Calu3 (cell line): ENCODE measurements at regions not wholly inside any gene's neighbourhood (a gene's known extent, or its start where the extent isn't known, plus 50 kb on each side); places are given as distances from the start of the nearest gene placed in this dataset.

ENCODE experiments used
- BruUV-seq: library from RNA; stranded (reverse); fragments of 400-500 nt; replicated peaks from 2 replicates; lab custom pipeline; 2021; lab: Mats Ljungman, UMichigan
- CTCF ChIA-PET: fragments of 300-600 bp; sonication (Branson Sonifier 250); formaldehyde crosslinking; loops from one replicate; lab custom pipeline; 2022; ENCODE audit warnings: antibody characterized with exemption; lab: Charles Lee
- DNase-seq: peaks from one replicate; pipeline ENCODE4 v3.0.0; 2022
- H3K27ac Mint-ChIP-seq: one replicate; pipeline ENCODE4 v1.8.0; 2022; ENCODE audit warnings: mixed read lengths; ENCODE audit not compliant: unreplicated experiment
- H3K27me3 Mint-ChIP-seq: one replicate; pipeline ENCODE4 v1.8.0; 2022; ENCODE audit warnings: mixed read lengths; ENCODE audit not compliant: unreplicated experiment
- H3K36me3 Mint-ChIP-seq: one replicate; pipeline ENCODE4 v1.8.0; 2022; ENCODE audit warnings: mild to moderate bottlenecking, moderate library complexity, mixed read lengths; ENCODE audit not compliant: insufficient read depth, unreplicated experiment
- H3K4me1 Mint-ChIP-seq: one replicate; pipeline ENCODE4 v1.8.0; 2022; ENCODE audit warnings: mild to moderate bottlenecking, low read depth, mixed read lengths; ENCODE audit not compliant: unreplicated experiment
- H3K4me3 Mint-ChIP-seq: one replicate; pipeline ENCODE4 v1.8.0; 2022; ENCODE audit warnings: mild to moderate bottlenecking, low read depth, moderate library complexity, mixed read lengths; ENCODE audit not compliant: unreplicated experiment
- H3K9me3 Mint-ChIP-seq: one replicate; pipeline ENCODE4 v1.8.0; 2022; ENCODE audit warnings: low read depth, mixed read lengths; ENCODE audit not compliant: unreplicated experiment
- CTCF ChIP-seq: fragments of 200-600 bp; IDR thresholded peaks from one replicate; pipeline ENCODE4 v1.8.0; 2022; ENCODE audit warnings: antibody characterized with exemption; ENCODE audit not compliant: unreplicated experiment
- intact Hi-C: fragments of 100-400 bp; cut with micrococcal nuclease; formaldehyde crosslinking; loops from one replicate; pipeline ENCODE4 v1.10.0; 2022; ENCODE audit not compliant: unreplicated experiment

GRCh38 chr6:92719773-92720172 lies 699.6 kb downstream of the EPHA7 start:
- H3K4me1 Mint-ChIP-seq, result no peaks in the 10 kb centered on the region
- no peak overlapping the region for H3K4me3 Mint-ChIP-seq
- H3K27me3 Mint-ChIP-seq, result no peaks in the 10 kb centered on the region
- H3K27ac Mint-ChIP-seq, result no peak overlapping the region
- no peak for TF ChIP-seq CTCF
- no peak for DNase-seq
- peaks cover 7% of the 10 kb centered on the region for H3K9me3 Mint-ChIP-seq
- no TSS peak for BruUV-seq
- CTCF ChIA-PET, result no interaction called here
- no peaks in the 10 kb centered on the region for H3K36me3 Mint-ChIP-seq
- intact Hi-C loops, result no loop called here

- H3K4me1 Mint-ChIP-seq, result no peaks in the 10 kb centered on the region
- H3K27ac Mint-ChIP-seq, result no peak overlapping the region
- no peaks in the 10 kb centered on the region for H3K27me3 Mint-ChIP-seq
- H3K36me3 Mint-ChIP-seq, result no peaks in the 10 kb centered on the region
- no TSS peak for BruUV-seq
- H3K4me3 Mint-ChIP-seq, result no peak overlapping the region
- intact Hi-C loops, result no loop called here
- CTCF ChIA-PET, result no interaction called here
- peaks cover 4% of the 10 kb centered on the region for H3K9me3 Mint-ChIP-seq
- no peak for DNase-seq
- TF ChIP-seq CTCF, result no peak
Observed at GRCh38 chr6:92716638-92717037, 702.7 kb downstream of the EPHA7 start.

GRCh38 chr6:92715991-92716390 lies 703.4 kb downstream of the EPHA7 start:
- Mint-ChIP-seq H3K27me3 (no peaks in the 10 kb centered on the region), H3K4me3 (no peak overlapping the region), H3K4me1 (no peaks in the 10 kb centered on the region), H3K9me3 (peaks cover 6% of the 10 kb centered on the region), H3K36me3 (no peaks in the 10 kb centered on the region), H3K27ac (no peak overlapping the region)
- BruUV-seq, result no TSS peak
- CTCF ChIA-PET, result no interaction called here
- no peak for TF ChIP-seq CTCF
- DNase-seq, result no peak
- intact Hi-C loops, result no loop called here

GRCh38 chr6:92714346-92714745 lies 705.0 kb downstream of the EPHA7 start:
- Mint-ChIP-seq H3K27ac (no peak overlapping the region), H3K36me3 (no peaks in the 10 kb centered on the region), H3K4me1 (no peaks in the 10 kb centered on the region), H3K4me3 (no peak overlapping the region), H3K27me3 (no peaks in the 10 kb centered on the region), H3K9me3 (peaks cover 8% of the 10 kb centered on the region)
- CTCF ChIA-PET, result no interaction called here
- BruUV-seq, result no TSS peak
- TF ChIP-seq CTCF, result no peak
- DNase-seq, result no peak
- intact Hi-C loops, result no loop called here
